ENCODE measurements at regions not wholly inside any gene's neighbourhood (a gene's known extent, or its start where the extent isn't known, plus 50 kb on each side); places are given as distances from the start of the nearest gene placed in this dataset.

DNA sequence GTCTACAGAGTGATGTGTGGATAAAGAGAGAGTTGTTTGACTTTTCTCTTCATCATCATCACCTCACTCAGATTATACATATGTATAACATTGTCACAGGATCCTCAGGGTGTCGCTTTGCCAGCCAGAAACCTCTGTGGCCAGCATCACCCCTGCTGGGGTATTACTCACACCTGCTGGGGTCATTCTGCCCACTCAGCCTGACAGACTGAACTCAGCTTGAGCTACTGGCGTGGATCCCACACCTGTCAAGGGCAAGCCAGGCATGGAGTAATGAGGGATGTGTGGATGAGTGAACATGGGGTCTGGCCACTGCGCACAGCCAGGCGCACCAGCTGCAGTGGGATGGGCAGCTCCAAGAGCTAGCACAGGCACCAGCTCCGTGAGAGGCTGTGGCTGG is 870.6 kb downstream of the CBLN2 start:
- TF ChIP-seq, protein P1, sequence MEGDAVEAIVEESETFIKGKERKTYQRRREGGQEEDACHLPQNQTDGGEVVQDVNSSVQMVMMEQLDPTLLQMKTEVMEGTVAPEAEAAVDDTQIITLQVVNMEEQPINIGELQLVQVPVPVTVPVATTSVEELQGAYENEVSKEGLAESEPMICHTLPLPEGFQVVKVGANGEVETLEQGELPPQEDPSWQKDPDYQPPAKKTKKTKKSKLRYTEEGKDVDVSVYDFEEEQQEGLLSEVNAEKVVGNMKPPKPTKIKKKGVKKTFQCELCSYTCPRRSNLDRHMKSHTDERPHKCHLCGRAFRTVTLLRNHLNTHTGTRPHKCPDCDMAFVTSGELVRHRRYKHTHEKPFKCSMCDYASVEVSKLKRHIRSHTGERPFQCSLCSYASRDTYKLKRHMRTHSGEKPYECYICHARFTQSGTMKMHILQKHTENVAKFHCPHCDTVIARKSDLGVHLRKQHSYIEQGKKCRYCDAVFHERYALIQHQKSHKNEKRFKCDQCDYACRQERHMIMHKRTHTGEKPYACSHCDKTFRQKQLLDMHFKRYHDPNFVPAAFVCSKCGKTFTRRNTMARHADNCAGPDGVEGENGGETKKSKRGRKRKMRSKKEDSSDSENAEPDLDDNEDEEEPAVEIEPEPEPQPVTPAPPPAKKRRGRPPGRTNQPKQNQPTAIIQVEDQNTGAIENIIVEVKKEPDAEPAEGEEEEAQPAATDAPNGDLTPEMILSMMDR (IDR thresholded peaks at IDR 0.05; ENCODE audit: control extremely low read depth, extremely low read depth, low read depth, missing control alignments), result no peak
- ChIA-PET POLR2A (no interaction called here), CTCF (no interaction called here)
- no peak for DNase-seq (ENCODE audit: extremely low spot score)

DNA sequence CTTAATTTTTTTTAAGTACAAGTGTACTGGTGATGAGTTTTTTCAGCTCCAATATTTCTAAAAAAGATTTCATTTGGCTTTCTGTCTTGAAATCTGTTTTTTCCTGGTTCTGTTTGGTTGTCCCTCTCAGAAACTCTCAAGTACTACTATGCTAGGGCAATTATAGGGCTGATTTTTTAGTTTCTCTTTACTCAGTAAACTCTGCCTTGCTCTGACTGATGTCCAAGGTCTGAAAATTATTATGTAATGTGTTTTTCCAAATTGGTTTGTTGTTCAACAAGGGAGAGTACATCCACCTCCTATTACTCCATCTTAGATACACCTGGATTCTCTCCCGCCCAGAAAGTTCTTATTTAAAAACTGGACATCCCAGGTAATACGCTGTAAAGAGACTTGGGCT is 877.7 kb downstream of the CBLN2 start:
- ChIA-PET POLR2A (no interaction called here), CTCF (no interaction called here)
- no peak for DNase-seq (ENCODE audit: extremely low spot score)
- TF ChIP-seq, protein P1 (IDR thresholded peaks at IDR 0.05; ENCODE audit: control extremely low read depth, extremely low read depth, low read depth, missing control alignments), result no peak

DNA sequence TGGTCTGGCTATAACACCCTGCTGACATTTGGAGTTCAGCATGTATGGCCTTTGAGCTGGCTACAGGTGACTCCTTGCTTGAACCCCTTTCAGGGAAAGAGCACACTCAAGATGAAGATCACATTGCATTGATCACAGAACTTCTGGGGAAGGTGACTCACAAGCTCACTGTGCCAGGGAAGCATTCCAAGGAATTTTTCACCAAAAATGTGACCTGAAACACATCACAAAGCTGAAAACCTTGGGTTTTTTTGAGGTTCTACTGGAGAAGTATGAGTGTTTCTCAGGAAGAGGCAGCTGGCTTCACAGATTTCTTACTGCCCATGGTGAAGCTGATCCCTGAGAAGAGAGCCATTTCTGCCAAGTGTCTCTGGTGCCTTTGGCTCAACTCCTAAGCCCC is 879.0 kb downstream of the CBLN2 start:
- POLR2A ChIA-PET, result no interaction called here
- no peak for DNase-seq (ENCODE audit: extremely low spot score)
- TF ChIP-seq, protein P1 (IDR thresholded peaks at IDR 0.05; ENCODE audit: control extremely low read depth, extremely low read depth, low read depth, missing control alignments), result no peak
- CTCF ChIA-PET, result no interaction called here

DNA sequence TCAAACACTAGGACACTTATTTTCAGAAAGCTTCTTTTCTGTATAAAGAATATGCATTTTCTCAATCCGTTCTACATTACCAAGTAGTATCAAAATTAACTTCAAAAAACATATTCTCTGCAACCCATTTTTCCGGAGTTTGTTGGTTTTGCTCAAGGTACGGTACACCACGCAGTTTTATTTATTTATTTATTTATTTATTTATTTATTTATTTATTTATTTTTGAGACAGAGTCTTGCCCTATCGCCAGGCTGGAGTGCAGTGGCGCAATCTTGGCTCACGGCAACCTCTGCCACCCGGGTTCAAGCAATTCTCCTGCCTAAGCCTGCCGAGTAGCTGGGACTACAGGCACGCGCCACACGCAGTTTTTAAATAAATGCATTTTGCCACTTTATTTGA is 900.3 kb downstream of the CBLN2 start:
- no peak for DNase-seq (ENCODE audit: extremely low spot score)
- TF ChIP-seq, protein P1 (IDR thresholded peaks at IDR 0.05; ENCODE audit: control extremely low read depth, extremely low read depth, low read depth, missing control alignments), result no peak
- ChIA-PET CTCF (interaction anchor here (1.7 kb wide), 1 partner anchor 28 kb away, joined by 6 read pairs; no protein-coding TSS in a partner anchor), POLR2A (no interaction called here)

DNA sequence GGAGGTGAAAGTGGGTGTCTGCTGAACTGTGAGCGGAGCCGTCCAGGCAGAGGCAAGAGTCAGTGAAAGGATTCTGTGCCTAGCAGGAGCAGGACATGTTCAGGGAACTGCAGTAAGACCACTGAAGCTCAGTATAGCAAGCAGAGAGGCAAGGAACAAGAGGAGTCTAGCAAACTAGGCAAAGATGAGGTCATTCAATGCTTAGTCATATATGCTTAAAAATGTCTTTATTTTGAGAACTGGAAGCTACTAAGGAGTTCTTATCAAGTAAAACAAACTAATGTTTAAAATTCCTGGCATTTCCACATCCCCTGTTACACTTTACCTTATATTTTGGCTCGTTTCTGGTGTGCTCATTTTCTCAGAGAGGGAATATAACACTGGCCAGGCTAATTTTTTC is 913.4 kb downstream of the CBLN2 start:
- TF ChIP-seq, protein P1 (IDR thresholded peaks at IDR 0.05; ENCODE audit: control extremely low read depth, extremely low read depth, low read depth, missing control alignments), result no peak
- CTCF ChIA-PET, result interaction anchor here (1.4 kb wide), 1 partner anchor 10 kb away, joined by 3 read pairs; no protein-coding TSS in a partner anchor
- DNase-seq (ENCODE audit: extremely low spot score), result no peak
- POLR2A ChIA-PET, result no interaction called here

DNA sequence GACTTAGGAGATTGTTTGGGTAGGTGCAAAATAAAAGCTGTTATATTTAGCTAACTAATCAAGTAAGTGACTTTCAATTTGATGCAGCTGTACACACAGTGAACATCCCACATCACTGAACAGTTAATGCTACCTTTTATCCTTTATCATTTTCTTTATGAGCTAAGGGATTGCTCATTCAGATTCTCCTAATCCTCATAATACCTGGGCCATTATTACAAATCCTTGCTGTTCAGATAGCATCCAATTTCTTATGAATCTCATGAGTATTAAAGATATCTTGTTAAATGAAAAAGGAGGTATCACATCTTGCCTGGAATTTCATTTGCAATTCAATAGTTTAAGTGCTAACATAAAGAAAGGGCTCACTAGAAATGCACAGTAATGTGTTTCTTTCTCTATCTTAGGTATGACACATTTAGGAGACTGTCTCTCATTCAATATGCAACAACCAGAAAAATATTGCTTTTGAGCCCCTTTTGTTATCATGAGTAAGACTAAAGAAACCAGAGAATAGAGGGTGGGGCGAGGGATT is 918.5 kb downstream of the CBLN2 start:
- CTCF ChIA-PET, result interaction anchor here (0.9 to 1.2 kb wide), 2 partner anchors 12 to 50 kb away, joined by 3 read pairs; no protein-coding TSS in a partner anchor
- no peak for DNase-seq (ENCODE audit: extremely low spot score)
- POLR2A ChIA-PET, result no interaction called here
- TF ChIP-seq, protein P1 (IDR thresholded peaks at IDR 0.05; ENCODE audit: control extremely low read depth, extremely low read depth, low read depth, missing control alignments), result no peak

DNA sequence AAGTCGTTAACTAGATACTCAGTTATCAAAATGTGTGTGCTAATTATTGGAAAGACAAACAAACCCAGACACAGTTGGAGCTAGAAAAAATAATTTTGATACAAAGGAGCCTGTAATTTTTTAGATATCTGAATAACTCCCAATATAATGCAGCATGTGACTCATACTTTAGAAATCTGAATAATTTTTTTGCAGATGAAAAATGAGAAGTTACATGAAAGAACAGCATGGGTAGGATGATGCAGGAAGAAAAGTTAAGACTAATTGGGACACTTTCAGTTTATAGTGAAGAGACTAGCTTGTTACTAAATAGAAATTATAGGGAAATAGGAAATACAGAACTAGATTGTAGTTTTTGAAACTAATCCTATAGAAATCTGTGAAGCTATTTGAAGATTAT is 945.8 kb downstream of the CBLN2 start:
- TF ChIP-seq, protein P1 (IDR thresholded peaks at IDR 0.05; ENCODE audit: control extremely low read depth, extremely low read depth, low read depth, missing control alignments), result no peak
- POLR2A ChIA-PET, result no interaction called here
- no peak for DNase-seq (ENCODE audit: extremely low spot score)
- CTCF ChIA-PET, result no interaction called here

Data from GM10248 (cell line).